ENCODE measurements at regions not wholly inside any gene's neighbourhood (a gene's known extent, or its start where the extent isn't known, plus 50 kb on each side); places are given as distances from the start of the nearest gene placed in this dataset.

DNA sequence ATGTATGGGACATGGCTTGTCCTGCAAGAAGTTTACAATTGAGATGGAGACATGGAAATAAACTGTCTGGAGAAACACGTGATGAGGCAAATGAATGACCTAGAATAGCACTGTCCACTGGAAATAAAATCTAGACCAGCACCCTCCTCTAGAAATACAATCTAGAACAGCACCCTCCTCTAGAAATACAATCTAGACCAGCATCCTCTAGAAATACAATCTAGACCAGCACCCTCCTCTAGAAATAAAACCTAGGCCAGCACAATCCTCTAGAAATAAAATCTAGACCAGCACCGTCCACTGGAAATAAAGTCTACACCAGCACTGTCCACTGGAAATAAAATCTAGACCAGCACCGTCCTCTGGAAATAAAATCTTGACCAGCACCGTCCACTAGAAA is 69.2 kb upstream of the RFLNA start:
- Histone ChIP-seq H3K4me2 (ENCODE audit: low read length) (no peak overlapping the region), H2AFZ (ENCODE audit: low read length) (no peak overlapping the region), H3K9ac (ENCODE audit: low read length) (no peak overlapping the region), H3K4me3 (ENCODE audit: low read depth, low read length, poor library complexity, severe bottlenecking) (no peak overlapping the region), H3K9me3 (ENCODE audit: low read length) (no peaks in the 10 kb centered on the region), H3K4me1 (ENCODE audit: insufficient read depth, low read length, severe bottlenecking) (no peaks in the 10 kb centered on the region), H4K20me1 (ENCODE audit: insufficient read depth, low read length) (no peaks in the 10 kb centered on the region), H3K79me2 (ENCODE audit: insufficient read depth, low read length) (no peaks in the 10 kb centered on the region), H3K9me2 (ENCODE audit: low read depth, low read length) (no peaks in the 10 kb centered on the region), H3K36me3 (ENCODE audit: insufficient read depth, low read length) (no peaks in the 10 kb centered on the region), H3F3A (ENCODE audit: insufficient read depth, low read length) (no peaks in the 10 kb centered on the region), H3K27ac (ENCODE audit: low read depth, low read length, poor library complexity, severe bottlenecking) (no peak overlapping the region), H3K27me3 (ENCODE audit: insufficient read depth, low read length) (peaks cover 11% of the 10 kb centered on the region)
- TF ChIP-seq EZH2 (IDR thresholded peaks at IDR 0.05; ENCODE audit: borderline replicate concordance, low read length) = no peak
- TF ChIP-seq, protein P1, sequence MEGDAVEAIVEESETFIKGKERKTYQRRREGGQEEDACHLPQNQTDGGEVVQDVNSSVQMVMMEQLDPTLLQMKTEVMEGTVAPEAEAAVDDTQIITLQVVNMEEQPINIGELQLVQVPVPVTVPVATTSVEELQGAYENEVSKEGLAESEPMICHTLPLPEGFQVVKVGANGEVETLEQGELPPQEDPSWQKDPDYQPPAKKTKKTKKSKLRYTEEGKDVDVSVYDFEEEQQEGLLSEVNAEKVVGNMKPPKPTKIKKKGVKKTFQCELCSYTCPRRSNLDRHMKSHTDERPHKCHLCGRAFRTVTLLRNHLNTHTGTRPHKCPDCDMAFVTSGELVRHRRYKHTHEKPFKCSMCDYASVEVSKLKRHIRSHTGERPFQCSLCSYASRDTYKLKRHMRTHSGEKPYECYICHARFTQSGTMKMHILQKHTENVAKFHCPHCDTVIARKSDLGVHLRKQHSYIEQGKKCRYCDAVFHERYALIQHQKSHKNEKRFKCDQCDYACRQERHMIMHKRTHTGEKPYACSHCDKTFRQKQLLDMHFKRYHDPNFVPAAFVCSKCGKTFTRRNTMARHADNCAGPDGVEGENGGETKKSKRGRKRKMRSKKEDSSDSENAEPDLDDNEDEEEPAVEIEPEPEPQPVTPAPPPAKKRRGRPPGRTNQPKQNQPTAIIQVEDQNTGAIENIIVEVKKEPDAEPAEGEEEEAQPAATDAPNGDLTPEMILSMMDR (IDR thresholded peaks at IDR 0.05; ENCODE audit: low read length) = no peak

DNA sequence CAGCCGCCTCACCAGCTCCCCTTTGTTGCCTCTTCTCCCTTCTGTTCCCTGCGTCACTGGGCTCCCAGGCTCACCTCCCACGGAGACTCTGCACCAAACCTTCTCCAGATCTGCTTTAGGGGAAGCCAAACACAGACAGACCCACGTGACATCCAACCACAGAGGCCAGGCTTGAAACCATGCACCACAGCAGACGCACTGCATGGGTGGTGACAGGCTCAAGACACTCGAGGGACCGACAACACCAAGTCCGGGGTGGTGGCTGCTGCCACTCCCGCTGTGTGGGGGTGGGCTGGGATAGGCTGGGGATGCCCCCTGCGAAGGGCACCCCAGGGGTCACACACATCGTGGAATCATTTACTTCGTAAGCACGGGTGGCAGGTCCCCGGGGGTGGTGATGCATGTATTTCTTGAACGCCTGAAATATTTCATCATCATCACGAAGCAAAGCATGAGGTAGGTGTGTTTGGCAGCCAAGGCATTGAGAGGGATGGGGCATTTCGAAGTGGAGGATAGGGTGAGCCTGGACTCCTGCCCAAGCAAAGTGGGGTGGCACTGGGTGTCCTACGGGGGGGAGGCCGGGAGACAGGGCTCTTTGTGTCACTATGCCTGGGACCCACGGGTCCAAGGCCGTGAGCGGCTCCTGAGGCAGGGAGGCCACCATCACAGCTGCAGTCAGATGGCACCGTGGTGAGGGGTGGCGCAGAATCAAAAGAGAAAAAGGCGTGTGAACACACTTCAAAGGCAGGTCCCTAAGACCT is 66.8 kb upstream of the RFLNA start:
- Histone ChIP-seq H3K27me3 (ENCODE audit: insufficient read depth, low read length) (peaks cover 5% of the 10 kb centered on the region; the same call in 1 of the 2 replicates), H3K9me3 (ENCODE audit: low read length) (no peaks in the 10 kb centered on the region)
- TF ChIP-seq EZH2 (IDR thresholded peaks at IDR 0.05; ENCODE audit: borderline replicate concordance, low read length) = no peak
- TF ChIP-seq, protein P1 (IDR thresholded peaks at IDR 0.05; ENCODE audit: low read length) = no peak

DNA sequence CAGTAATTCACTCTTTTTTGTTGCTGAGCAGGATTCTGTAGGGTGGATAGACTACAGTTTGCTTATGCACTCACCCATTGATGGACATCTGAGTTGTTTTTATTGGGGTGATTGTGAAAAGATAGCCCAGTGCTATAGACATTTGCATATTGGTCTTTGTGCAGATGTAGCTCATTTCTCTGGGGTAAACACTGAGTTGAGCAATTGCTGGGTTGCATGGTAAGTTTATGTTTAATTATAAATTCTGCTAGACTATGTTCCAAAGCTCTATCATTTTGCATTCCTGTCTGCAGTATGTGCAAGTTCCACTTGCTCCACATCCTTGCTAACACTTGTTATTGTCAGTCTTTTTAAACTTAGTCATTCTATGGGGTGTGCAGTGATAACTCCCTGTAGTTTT is 65.4 kb upstream of the RFLNA start:
- Histone ChIP-seq H3K27ac (ENCODE audit: low read depth, low read length, poor library complexity, severe bottlenecking) (no peak overlapping the region), H3F3A (ENCODE audit: insufficient read depth, low read length) (no peaks in the 10 kb centered on the region), H3K4me2 (ENCODE audit: low read length) (no peak overlapping the region), H3K9me2 (ENCODE audit: low read depth, low read length) (no peaks in the 10 kb centered on the region), H3K4me3 (ENCODE audit: low read depth, low read length, poor library complexity, severe bottlenecking) (no peak overlapping the region), H2AFZ (ENCODE audit: low read length) (no peak overlapping the region), H3K9ac (ENCODE audit: low read length) (no peak overlapping the region), H3K9me3 (ENCODE audit: low read length) (no peaks in the 10 kb centered on the region), H3K4me1 (ENCODE audit: insufficient read depth, low read length, severe bottlenecking) (no peaks in the 10 kb centered on the region), H3K36me3 (ENCODE audit: insufficient read depth, low read length) (no peaks in the 10 kb centered on the region), H3K27me3 (ENCODE audit: insufficient read depth, low read length) (peaks cover 5% of the 10 kb centered on the region; the same call in 1 of the 2 replicates), H3K79me2 (ENCODE audit: insufficient read depth, low read length) (no peaks in the 10 kb centered on the region), H4K20me1 (ENCODE audit: insufficient read depth, low read length) (no peaks in the 10 kb centered on the region)
- TF ChIP-seq EZH2 (IDR thresholded peaks at IDR 0.05; ENCODE audit: borderline replicate concordance, low read length) = no peak
- TF ChIP-seq, protein P1 (IDR thresholded peaks at IDR 0.05; ENCODE audit: low read length) = no peak

More for the DNA sequence above, 66.8 kb upstream of the RFLNA start:
- no peak overlapping the region for H3K9ac ChIP-seq (ENCODE audit: low read length)
- no peak overlapping the region for H2AFZ ChIP-seq (ENCODE audit: low read length)
- no peaks in the 10 kb centered on the region for H3K79me2 ChIP-seq (ENCODE audit: insufficient read depth, low read length)
- H3K9me2 ChIP-seq (ENCODE audit: low read depth, low read length) = no peaks in the 10 kb centered on the region
- no peak overlapping the region for H3K4me3 ChIP-seq (ENCODE audit: low read depth, low read length, poor library complexity, severe bottlenecking)
- no peaks in the 10 kb centered on the region for H3F3A ChIP-seq (ENCODE audit: insufficient read depth, low read length)
- no peak overlapping the region for H3K27ac ChIP-seq (ENCODE audit: low read depth, low read length, poor library complexity, severe bottlenecking)
- H3K36me3 ChIP-seq (ENCODE audit: insufficient read depth, low read length) = no peaks in the 10 kb centered on the region
- H3K4me2 ChIP-seq (ENCODE audit: low read length) = no peak overlapping the region
- H3K4me1 ChIP-seq (ENCODE audit: insufficient read depth, low read length, severe bottlenecking) = no peaks in the 10 kb centered on the region
- H4K20me1 ChIP-seq (ENCODE audit: insufficient read depth, low read length) = no peaks in the 10 kb centered on the region
